RPMI8226 (cell line): ENCODE measurements at regions not wholly inside any gene's neighbourhood (a gene's known extent, or its start where the extent isn't known, plus 50 kb on each side); places are given as distances from the start of the nearest gene placed in this dataset.

Experiments
- DNase-seq: peaks from one replicate; pipeline ENCODE4 v3.0.0-alpha.2; 2015

DNA sequence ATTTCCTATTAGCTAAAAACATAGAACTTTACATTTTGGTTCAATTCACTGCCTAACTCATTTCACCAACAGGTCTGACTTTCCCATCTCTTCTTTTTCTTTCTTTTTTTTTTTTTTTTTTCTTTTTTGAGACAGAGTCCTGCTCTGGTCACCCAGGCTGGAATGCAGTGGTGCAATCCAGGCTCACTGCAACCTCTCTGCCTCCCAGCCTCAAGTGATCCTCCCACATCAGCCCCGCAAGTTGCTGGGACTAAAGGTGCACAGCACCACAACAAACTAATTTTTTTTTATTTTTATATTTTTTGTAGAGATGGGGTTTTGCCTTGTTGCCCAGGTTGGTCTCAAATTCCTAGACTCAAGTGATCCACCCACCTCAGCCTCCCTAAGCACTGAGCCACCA lies 57.8 kb upstream of the HNRNPA3 start:
- DNase-seq: no peak

DNA sequence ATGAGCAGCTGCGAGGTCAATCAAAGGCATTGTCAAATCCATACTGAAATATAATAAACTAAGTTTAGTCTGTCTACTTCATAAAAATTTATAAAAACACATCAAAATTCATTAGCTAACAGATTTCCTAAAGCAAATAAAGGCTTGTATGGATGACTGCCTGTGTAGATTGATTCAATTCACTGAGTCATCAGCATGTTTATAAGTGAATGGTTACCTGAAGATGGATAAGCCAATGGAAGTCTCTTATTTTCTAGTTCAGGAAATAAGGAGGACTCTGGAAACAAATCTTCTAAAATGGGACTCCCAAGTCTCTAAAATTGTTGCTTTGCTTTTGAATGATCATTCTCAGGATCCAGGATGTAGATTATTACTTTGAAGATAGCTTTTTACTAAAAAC lies 57.0 kb upstream of the HNRNPA3 start:
- DNase-seq: no peak

DNA sequence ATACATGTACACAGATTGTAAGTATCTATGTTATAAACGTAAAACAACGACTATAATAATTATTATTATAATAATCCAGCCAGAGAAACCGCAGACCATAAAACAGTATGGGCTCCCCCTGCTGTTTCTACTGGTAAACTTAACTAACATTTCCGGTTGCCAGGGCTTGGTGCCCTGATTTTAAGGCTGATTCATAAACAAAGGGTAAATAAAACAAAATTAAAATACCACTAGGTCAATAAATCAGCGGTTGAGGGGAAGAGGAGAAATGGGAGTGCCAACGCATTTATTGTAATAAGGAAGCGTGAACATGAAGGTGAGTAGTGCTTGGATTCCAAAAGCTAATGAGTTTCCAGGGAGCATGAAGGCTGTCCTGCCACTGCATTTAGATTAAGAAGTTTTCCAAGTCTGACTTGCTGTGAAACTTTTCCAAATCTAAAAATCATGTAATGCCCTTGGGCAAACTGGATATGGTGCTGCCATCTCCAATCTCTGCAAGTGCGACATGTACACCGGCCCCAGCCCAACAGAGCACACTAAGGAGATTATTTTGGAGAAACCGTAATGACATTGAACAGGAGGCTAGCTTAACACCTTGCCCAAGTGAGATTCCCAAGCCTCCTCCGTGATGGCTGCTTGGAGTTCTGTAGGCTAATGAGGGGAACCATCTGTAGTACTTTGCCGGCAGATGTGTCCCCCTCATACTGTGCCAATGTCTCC lies 50.7 kb upstream of the HNRNPA3 start:
- DNase-seq: peak; percentile 41
